GM19324 (cell line): ENCODE measurements at regions not wholly inside any gene's neighbourhood (a gene's known extent, or its start where the extent isn't known, plus 50 kb on each side); places are given as distances from the start of the nearest gene placed in this dataset.

Experiments
- ATAC-seq: cut with Tn5 transposase; IDR thresholded peaks from one replicate; pipeline ENCODE4 v1.9.1; 2021; ENCODE audit warnings: mild to moderate bottlenecking, moderate library complexity; ENCODE audit not compliant: unreplicated experiment, low FRiP score

- no peak for ATAC-seq
These were observed 209.3 kb downstream of the LACC1 start for GRCh38 chr13:44088991-44089413.

DNA sequence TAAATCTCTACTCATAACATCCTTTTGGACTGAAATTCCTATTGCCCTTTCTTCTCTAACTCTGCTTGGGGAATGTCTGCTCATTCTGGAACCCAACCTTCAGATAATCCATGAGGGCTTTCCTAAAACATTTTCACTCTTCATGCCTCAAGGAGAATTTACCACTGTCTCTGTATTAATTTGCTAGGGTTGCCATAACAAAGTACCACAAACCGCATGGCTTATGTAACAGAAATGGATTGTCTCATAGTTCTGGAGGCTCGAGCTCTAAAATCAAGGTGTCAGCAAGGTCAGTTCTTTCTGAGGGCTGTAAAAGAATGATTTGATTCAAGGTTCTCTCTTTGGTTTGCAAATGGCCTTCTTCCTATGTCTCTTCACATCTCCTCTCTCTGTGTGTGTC is 209.7 kb downstream of the LACC1 start:
- no peak for ATAC-seq

- ATAC-seq = no peak
These were observed 212.6 kb downstream of the LACC1 start for GRCh38 chr13:44092078-44092970.

DNA sequence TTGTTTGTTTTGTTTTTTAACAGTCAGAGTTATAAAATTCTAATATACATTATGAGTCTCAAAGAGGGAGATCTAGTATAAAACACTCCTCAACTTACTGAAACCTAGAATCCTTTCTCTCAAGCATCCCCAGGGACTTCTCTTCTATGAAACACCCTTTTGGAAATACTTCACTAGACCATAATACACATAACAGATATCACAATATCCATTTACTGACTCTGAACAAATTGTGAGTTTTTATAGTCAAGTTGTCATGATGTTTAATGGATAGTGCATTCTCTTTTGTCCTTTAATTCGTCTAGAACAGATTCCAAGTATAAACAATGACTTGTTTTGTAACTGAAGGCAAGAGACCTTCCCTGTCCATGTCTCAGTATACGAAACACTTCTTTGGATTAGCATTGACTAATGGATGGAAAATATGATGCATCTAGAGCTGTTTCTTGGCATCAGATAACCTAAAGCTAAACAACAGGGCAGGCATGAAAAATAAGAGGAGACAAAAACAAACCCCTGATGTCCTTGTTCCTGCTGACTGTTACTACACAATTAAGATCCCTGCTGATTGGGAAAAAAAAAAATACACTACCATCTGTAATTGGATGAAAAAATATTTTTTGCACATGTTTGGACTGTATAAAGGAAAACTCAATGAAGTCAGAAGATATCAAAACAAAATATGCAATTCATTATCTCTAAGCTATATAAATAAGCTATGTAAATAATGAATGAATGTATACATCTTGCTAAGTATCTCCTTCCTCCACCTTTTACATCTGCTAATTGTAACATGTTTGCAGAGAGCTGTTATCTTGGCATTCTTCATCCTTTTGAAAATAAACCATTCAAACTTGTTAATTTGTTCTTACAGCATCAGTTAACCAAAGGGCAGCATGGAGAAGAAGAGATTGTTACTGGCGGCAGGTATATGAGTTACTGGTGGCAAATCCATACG is 214.2 kb downstream of the LACC1 start:
- ATAC-seq = no peak

DNA sequence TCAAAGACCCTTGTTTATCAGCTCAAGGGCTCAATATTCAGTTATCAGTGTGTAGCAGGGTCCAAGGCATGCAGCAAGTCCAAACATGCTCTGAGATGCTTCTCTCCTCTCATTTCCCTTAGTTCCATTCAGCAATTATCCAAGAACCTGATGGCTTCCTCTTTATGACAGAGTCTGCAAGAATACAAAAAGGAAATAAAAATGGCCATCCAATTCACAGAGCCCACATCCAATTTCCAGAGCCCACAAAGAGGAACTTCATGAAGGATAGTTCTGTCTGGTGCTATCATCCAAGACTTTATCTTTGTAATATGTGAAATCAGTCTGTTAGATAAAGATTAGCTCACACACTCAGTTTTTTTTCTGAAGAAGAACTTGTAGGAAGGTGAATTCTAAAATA is 217.2 kb downstream of the LACC1 start:
- ATAC-seq = no peak

GRCh38 chr13:44098559-44098958 is 218.9 kb downstream of the LACC1 start:
- no peak for ATAC-seq

DNA sequence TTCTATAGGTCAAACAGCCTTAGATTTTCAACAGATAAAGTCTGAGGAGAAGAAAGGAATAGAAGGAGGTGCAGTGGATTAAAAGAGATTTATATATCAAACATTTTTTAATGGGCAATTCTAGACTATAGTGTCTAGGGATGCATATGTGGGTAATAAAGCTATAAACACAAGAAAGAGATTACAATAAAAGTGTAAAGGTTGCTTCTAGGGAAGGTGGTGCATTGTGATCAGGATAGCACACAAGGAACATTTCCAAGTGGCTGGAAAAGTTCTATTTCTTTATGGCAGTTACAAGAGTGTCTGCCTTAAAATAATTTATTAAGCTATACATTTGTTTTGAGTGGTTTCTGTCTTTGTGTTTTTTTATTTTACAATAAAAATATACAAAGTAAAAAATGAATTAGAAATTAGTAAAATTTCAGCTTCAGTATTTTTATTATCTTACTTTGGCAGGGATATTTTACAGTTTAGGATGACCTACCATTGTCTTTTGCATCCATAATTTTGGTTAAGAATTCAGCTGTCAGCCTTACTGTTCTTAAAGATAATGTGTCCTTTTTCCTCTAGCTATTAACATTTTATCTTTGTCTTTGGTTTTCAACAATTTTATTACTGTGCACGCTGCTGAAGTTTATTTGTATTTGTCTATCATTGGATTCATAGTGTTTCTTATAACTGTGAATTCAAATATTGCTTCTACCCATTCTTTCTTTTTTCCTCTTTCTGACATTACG is 221.8 kb downstream of the LACC1 start:
- ATAC-seq = no peak

- no peak for ATAC-seq
These were observed 223.9 kb downstream of the LACC1 start for GRCh38 chr13:44103429-44104196.

GRCh38 chr13:44104197-44104490 is 224.4 kb downstream of the LACC1 start:
- no peak for ATAC-seq

GRCh38 chr13:44104969-44105368 is 225.3 kb downstream of the LACC1 start:
- ATAC-seq = no peak

- ATAC-seq = no peak
These were observed 226.8 kb downstream of the LACC1 start for GRCh38 chr13:44106266-44107152.

DNA sequence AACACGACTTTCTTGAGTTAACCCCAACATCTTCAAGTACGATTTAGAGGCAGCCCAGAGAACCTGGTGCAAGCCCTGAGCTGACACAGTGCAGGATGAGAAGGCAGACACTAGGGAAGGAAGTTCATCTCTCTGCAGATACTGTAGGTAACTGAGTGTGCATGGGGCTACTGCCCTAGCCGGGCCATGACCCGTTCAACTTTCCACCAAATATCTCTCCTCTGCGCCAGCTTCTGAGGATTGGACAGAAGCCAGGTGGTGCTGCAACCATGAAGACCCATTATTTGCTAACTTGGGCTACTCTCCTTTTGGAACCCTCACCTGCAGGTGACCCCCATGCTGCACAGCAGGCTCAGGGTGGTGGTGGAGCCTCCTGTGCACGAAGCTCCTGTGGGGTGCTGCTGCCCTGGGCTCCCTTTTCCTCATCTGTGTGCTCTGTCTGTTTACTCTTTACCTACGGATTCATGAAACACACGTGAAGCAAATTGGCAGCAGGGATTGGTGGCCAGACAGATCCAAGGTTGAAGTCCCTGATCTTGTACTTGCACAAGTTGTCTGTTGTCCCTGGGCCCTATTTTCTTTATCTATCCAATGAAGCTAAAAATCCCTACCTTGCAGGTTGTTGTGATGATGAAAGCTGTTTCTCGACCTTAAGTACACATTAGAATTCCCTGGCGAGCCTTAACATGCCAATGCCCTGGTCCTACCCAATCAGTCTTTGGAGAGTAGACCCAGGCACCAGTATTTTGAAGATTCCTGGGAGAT is 227.8 kb downstream of the LACC1 start:
- ATAC-seq = no peak

GRCh38 chr13:44108331-44108858 is 228.7 kb downstream of the LACC1 start:
- ATAC-seq = no peak

DNA sequence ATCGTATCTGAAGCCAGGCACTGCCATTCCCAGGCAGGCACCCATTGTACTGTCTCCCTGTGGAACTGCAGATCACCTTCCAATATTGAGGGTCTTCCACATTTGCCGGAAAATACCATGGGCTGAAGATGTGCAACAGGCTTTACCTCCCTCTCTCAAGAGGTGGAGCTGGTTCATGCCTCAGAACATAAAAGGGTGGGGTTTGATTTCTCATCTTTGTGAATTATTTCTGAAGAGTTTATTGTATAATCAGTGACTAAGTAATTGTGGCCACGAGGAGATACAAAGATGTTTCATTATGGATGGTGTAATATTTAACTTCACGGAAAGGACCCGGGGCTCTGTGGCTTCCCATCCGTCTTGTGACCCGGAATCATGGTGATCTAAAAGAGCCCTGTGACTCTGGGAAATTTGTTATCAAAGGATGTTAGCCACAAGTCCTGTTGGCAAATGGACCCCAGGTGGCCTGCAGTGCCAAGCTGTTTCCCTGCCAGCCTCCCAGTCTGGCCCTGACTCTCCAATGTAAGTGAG is 230.5 kb downstream of the LACC1 start:
- no peak for ATAC-seq

GRCh38 chr13:44111701-44112100 is 232.0 kb downstream of the LACC1 start:
- ATAC-seq = no peak

DNA sequence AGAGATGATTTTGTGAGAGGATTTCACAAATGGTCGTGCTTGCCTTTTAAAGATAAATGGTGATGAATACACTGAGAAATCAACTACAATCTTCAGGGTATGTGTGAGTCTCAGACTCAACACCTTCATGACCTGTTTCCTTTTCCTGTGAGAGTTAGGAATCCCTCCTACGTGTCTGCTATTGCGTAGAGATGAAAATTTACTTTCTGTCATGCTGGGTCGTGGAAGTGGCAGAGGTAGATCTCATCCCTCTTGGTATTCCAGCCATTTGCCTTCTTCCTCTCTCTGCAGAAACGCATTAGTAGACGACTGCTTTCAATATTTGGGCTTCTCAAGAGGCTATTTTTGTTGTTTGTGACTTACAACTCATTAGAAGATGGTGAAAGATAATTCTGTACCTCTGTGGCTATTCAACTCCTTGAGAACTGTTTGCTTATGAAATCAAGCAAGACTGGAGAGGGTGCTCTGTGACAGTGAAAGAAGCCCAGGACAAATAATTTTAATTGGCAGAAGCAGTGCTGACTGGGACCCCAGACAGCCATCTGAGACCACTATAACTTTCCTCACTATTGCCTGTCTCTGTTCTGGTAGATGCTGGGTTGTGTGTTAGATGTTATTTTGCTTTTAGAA is 233.1 kb downstream of the LACC1 start:
- ATAC-seq = no peak

GRCh38 chr13:44116562-44117332 is 237.0 kb downstream of the LACC1 start:
- ATAC-seq = no peak
